HepG2 (cell line): ENCODE measurements at regions not wholly inside any gene's neighbourhood (a gene's known extent, or its start where the extent isn't known, plus 50 kb on each side); places are given as distances from the start of the nearest gene placed in this dataset.

ENCODE experiments used
- BORCS8-MEF2B ChIP-seq: sonication (generic); formaldehyde crosslinking; IDR thresholded peaks from 2 replicates; pipeline ENCODE4 v1.8.0; 2022; ENCODE audit warnings: mild to moderate bottlenecking, missing genetic modification reagents
- GABPA ChIP-seq, 2 experiments: IDR thresholded peaks; 2 replicates each; pipeline ENCODE4 v1.6.1; 2011 to 2016; ENCODE audit warnings: low read depth in 2 of 2, low read length in 1 of 2, missing biosample characterization in 1 of 2, missing genetic modification characterization in 1 of 2
- HDAC1 ChIP-seq: sonication (generic); formaldehyde crosslinking; IDR thresholded peaks from 2 replicates; pipeline ENCODE4 v1.5.1; 2020; ENCODE audit warnings: mild to moderate bottlenecking, missing genetic modification reagents
- HNF4A ChIP-seq: sonication (generic); formaldehyde crosslinking; IDR thresholded peaks from 2 replicates; pipeline ENCODE4 v1.4.0; 2020; ENCODE audit warnings: missing genetic modification reagents
- IKZF4 ChIP-seq: sonication (generic); formaldehyde crosslinking; IDR thresholded peaks from 2 replicates; pipeline ENCODE4 v1.5.1; 2020; ENCODE audit warnings: borderline replicate concordance, mild to moderate bottlenecking, low read depth, missing genetic modification reagents; ENCODE audit errors: not compliant biosample characterization
- NFYB ChIP-seq: sonication (generic); formaldehyde crosslinking; IDR thresholded peaks from 2 replicates; pipeline ENCODE4 v1.4.0; 2020; ENCODE audit warnings: missing genetic modification reagents
- NR2C2 ChIP-seq: sonication (generic); formaldehyde crosslinking; IDR thresholded peaks from 2 replicates; pipeline ENCODE4 v1.4.0; 2020; ENCODE audit warnings: missing genetic modification reagents, mild to moderate bottlenecking, moderate library complexity, borderline replicate concordance
- NR2F1 ChIP-seq, 2 experiments: fragments of 450-650 bp in 1 of 2; formaldehyde crosslinking in 1 of 2; IDR thresholded peaks; 2 replicates each; pipeline versions ENCODE4 v1.5.0 to v1.6.1; 2016 to 2020; ENCODE audit warnings: mild to moderate bottlenecking in 1 of 2, missing compliant biosample characterization in 1 of 2, missing genetic modification reagents in 1 of 2, moderate library complexity in 1 of 2
- NR2F6 ChIP-seq, 2 experiments: IDR thresholded peaks; 2 replicates each; pipeline ENCODE4 v1.6.1; 2016; ENCODE audit warnings: antibody characterized with exemption in 1 of 2, mild to moderate bottlenecking in 1 of 2
- PHF21A ChIP-seq: sonication (generic); formaldehyde crosslinking; IDR thresholded peaks from 2 replicates; pipeline ENCODE4 v1.5.0; 2020; ENCODE audit warnings: mild to moderate bottlenecking, missing genetic modification reagents
- SAP130 ChIP-seq: IDR thresholded peaks from 2 replicates; pipeline ENCODE4 v1.6.1; 2016; ENCODE audit warnings: low read depth
- SMYD3 ChIP-seq: sonication (generic); formaldehyde crosslinking; IDR thresholded peaks from 2 replicates; pipeline ENCODE4 v1.8.1; 2023; ENCODE audit warnings: mild to moderate bottlenecking, missing genetic modification reagents
- SP1 ChIP-seq, 2 experiments: fragments of 450-650 bp in 1 of 2; sonication (generic) in 1 of 2; formaldehyde crosslinking in 1 of 2; IDR thresholded peaks; 2 replicates each; pipeline versions ENCODE4 v1.4.0 to v1.6.1; 2016 to 2020; ENCODE audit warnings: missing genetic modification reagents in 1 of 2
- THAP11 ChIP-seq: IDR thresholded peaks from 2 replicates; pipeline ENCODE4 v1.6.1; 2016; ENCODE audit warnings: missing biosample characterization, missing genetic modification reagents
- ZNF350 ChIP-seq: sonication (generic); formaldehyde crosslinking; IDR thresholded peaks from 2 replicates; pipeline ENCODE4 v1.4.0; 2020; ENCODE audit warnings: mild to moderate bottlenecking, low read depth, missing genetic modification reagents, borderline replicate concordance
- ZNF451 ChIP-seq: sonication (generic); formaldehyde crosslinking; IDR thresholded peaks from 2 replicates; pipeline ENCODE4 v1.5.0; 2020; ENCODE audit warnings: mild to moderate bottlenecking, missing genetic modification reagents
- ZNF687 ChIP-seq: sonication (generic); formaldehyde crosslinking; IDR thresholded peaks from 2 replicates; pipeline ENCODE4 v1.5.1; 2020; ENCODE audit warnings: mild to moderate bottlenecking, missing genetic modification reagents, moderate library complexity
- TF ChIP-seq, protein P1 (sequence below): sonication (generic); formaldehyde crosslinking; IDR thresholded peaks from 2 replicates; pipeline ENCODE4 v1.4.0; 2020; ENCODE audit warnings: missing genetic modification reagents, borderline replicate concordance
- TF ChIP-seq, protein P2 (sequence below): sonication (generic); formaldehyde crosslinking; conservative IDR thresholded peaks from 2 replicates; pipeline ENCODE4 v1.4.0; 2020; ENCODE audit warnings: mild to moderate bottlenecking, missing genetic modification reagents, moderate library complexity

DNA sequence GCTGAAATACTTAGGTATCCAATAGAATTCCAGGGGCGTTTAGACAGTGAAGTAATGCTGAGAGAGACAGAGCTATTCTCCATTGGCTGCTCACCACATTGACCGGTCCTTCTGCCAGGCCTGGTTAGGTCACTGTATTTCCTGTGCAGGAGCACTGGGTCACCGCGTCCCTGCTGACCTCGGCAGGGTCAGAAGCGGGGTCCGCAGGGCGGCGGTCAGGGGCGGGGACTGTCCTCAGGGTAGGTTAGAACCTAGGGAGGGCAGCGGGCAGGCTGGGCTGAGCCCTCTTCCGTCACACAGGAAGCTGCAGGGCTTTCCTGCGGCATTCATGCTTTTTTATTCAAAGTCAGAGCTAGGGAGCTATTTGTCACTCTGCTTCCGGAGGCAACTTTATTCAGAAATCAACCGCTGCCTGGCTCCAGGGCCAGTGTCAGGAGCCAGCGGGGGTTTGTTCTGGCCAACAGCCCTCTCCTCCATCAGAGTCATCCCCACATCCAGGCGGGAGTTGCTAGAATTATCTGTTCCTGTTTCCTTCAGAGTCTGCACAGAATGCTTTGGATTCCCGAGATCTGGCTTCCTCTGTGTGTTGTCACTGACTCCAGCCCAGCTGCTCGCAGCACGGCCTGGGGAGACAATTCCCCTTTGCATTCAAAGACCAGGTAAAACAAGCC, 81.2 kb upstream of the WASF3 start (continued):
- TF ChIP-seq, protein P1, sequence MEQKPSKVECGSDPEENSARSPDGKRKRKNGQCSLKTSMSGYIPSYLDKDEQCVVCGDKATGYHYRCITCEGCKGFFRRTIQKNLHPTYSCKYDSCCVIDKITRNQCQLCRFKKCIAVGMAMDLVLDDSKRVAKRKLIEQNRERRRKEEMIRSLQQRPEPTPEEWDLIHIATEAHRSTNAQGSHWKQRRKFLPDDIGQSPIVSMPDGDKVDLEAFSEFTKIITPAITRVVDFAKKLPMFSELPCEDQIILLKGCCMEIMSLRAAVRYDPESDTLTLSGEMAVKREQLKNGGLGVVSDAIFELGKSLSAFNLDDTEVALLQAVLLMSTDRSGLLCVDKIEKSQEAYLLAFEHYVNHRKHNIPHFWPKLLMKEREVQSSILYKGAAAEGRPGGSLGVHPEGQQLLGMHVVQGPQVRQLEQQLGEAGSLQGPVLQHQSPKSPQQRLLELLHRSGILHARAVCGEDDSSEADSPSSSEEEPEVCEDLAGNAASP (CRISPR knock-in tag): peak; percentile 36; the same call in 1 of the 2 replicates
- TF ChIP-seq BORCS8-MEF2B: no peak
- TF ChIP-seq ZNF687 (CRISPR knock-in tag): peak; percentile 66
- TF ChIP-seq ZNF451 (CRISPR knock-in tag): no peak
- TF ChIP-seq HNF4A (CRISPR knock-in tag): peak; percentile 11; the same call in 1 of the 2 replicates
- TF ChIP-seq NFYB (CRISPR knock-in tag): 0 out of 2 replicates have a peak, but pooled peaks have one; percentile 28
- TF ChIP-seq NR2C2 (CRISPR knock-in tag): peak; percentile 21; the same call in 1 of the 2 replicates
- no peak for TF ChIP-seq IKZF4 (CRISPR knock-in tag)
- no peak for TF ChIP-seq GABPA (IDR thresholded peaks at IDR 0.05; ENCODE audit: low read depth, low read length)
- TF ChIP-seq GABPA (CRISPR knock-in tag; IDR thresholded peaks at IDR 0.05; ENCODE audit: low read depth): peak; percentile 29; the same call in 1 of the 2 replicates
- TF ChIP-seq NR2F1 (CRISPR knock-in tag; IDR thresholded peaks at IDR 0.05): 0 out of 4 replicates have a peak, but pooled peaks have one; percentile 16 to 39
- no peak for TF ChIP-seq SMYD3 (CRISPR knock-in tag)
- TF ChIP-seq NR2F6 (IDR thresholded peaks at IDR 0.05): peak; percentile 48
- TF ChIP-seq NR2F6 (CRISPR knock-in tag; IDR thresholded peaks at IDR 0.05): peak; percentile 62
- no peak for TF ChIP-seq PHF21A (CRISPR knock-in tag)
- TF ChIP-seq SP1 (IDR thresholded peaks at IDR 0.05): no peak
- TF ChIP-seq SP1 (CRISPR knock-in tag; IDR thresholded peaks at IDR 0.05): no peak
- peak; percentile 14; the same call in 1 of the 2 replicates for TF ChIP-seq SAP130 (CRISPR knock-in tag)
- TF ChIP-seq ZNF350 (CRISPR knock-in tag): peak; percentile 31; the same call in 1 of the 2 replicates
- 0 out of 2 replicates have a peak, but pooled peaks have one; percentile 13 for TF ChIP-seq THAP11
- TF ChIP-seq, protein P2, sequence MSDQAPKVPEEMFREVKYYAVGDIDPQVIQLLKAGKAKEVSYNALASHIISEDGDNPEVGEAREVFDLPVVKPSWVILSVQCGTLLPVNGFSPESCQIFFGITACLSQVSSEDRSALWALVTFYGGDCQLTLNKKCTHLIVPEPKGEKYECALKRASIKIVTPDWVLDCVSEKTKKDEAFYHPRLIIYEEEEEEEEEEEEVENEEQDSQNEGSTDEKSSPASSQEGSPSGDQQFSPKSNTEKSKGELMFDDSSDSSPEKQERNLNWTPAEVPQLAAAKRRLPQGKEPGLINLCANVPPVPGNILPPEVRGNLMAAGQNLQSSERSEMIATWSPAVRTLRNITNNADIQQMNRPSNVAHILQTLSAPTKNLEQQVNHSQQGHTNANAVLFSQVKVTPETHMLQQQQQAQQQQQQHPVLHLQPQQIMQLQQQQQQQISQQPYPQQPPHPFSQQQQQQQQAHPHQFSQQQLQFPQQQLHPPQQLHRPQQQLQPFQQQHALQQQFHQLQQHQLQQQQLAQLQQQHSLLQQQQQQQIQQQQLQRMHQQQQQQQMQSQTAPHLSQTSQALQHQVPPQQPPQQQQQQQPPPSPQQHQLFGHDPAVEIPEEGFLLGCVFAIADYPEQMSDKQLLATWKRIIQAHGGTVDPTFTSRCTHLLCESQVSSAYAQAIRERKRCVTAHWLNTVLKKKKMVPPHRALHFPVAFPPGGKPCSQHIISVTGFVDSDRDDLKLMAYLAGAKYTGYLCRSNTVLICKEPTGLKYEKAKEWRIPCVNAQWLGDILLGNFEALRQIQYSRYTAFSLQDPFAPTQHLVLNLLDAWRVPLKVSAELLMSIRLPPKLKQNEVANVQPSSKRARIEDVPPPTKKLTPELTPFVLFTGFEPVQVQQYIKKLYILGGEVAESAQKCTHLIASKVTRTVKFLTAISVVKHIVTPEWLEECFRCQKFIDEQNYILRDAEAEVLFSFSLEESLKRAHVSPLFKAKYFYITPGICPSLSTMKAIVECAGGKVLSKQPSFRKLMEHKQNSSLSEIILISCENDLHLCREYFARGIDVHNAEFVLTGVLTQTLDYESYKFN (CRISPR knock-in tag): 0 out of 2 replicates have a peak, but pooled peaks have one; percentile 18
- 0 out of 2 replicates have a peak, but pooled peaks have one; percentile 21 for TF ChIP-seq HDAC1
